ENCODE measurements at regions not wholly inside any gene's neighbourhood (a gene's known extent, or its start where the extent isn't known, plus 50 kb on each side); places are given as distances from the start of the nearest gene placed in this dataset.

- intact Hi-C loops (cut with micrococcal nuclease) = loop anchor here (2.0 kb wide), 1 partner anchor 287 kb away; no protein-coding TSS in a partner anchor
- Mint-ChIP-seq H3K9me3 (ENCODE audit: insufficient read depth) (no peaks in the 10 kb centered on the region), H3K27me3 (peaks cover 26% of the 10 kb centered on the region), H3K4me1 (no peaks in the 10 kb centered on the region), H3K4me3 (no peak overlapping the region), H3K27ac (no peak overlapping the region)
- TF ChIP-seq EZH2 (IDR thresholded peaks at IDR 0.05; ENCODE audit: borderline replicate concordance, insufficient read depth, low read depth, low read length, poor library complexity, severe bottlenecking) (no peak), CTCF (IDR thresholded peaks at IDR 0.05) (peak; percentile 55)
- Histone ChIP-seq H3K4me2 (replicated peaks; ENCODE audit: low read depth, low read length, poor library complexity, severe bottlenecking) (no peak overlapping the region), H3K27ac (ENCODE audit: low read length in 2 of 2) (no peak overlapping the region), H3K36me3 (replicated peaks in 1 of 2; ENCODE audit: control extremely low read depth in 1 of 2, control insufficient read depth in 1 of 2, extremely low read depth in 1 of 2, insufficient read depth in 2 of 2, low read length in 1 of 2) (no peaks in the 10 kb centered on the region), H3K79me2 (ENCODE audit: control insufficient read depth, insufficient read depth, low read length) (no peaks in the 10 kb centered on the region), H3K27me3 (replicated peaks in 1 of 4; ENCODE audit: control extremely low read depth in 1 of 4, control insufficient read depth in 3 of 4, insufficient read depth in 4 of 4, low read length in 3 of 4) (peaks cover 0 to 19% (median 0%) of the 10 kb centered on the region in 4 experiments), H3K4me1 (ENCODE audit: control insufficient read depth in 2 of 2, insufficient read depth in 2 of 2, low read length in 2 of 2) (no peaks in the 10 kb centered on the region), H2AFZ (ENCODE audit: insufficient read depth, low read depth, low read length, poor library complexity, severe bottlenecking) (no peak overlapping the region), H3K9me3 (ENCODE audit: control extremely low read depth in 1 of 3, control insufficient read depth in 2 of 3, insufficient read depth in 1 of 3, low read length in 2 of 3) (peaks cover 0 to 7% (median 0%) of the 10 kb centered on the region in 3 donors), H4K20me1 (ENCODE audit: control insufficient read depth, insufficient read depth, low read length, poor library complexity, severe bottlenecking) (no peaks in the 10 kb centered on the region), H3K9ac (ENCODE audit: low read length) (no peak overlapping the region), H3K4me3 (ENCODE audit: control extremely low read depth in 1 of 5, extremely low read depth in 1 of 5, insufficient read depth in 1 of 5, low read depth in 2 of 5, low read length in 4 of 5) (no peak overlapping the region)
- WGBS (ENCODE audit: insufficient coverage) = 46% methylated on average over 24 of the region's 28 CpGs
- ChIA-PET CTCF (interaction anchor here (0.6 to 1.7 kb wide), 7 partner anchors 9 to 561 kb away, joined by 3 to 9 read pairs (median 3); no protein-coding TSS in a partner anchor), POLR2A (no interaction called here)
- DNase-seq (peak; percentile 30), ATAC-seq (ENCODE audit: low read depth) (no peak)
These were observed 90.6 kb upstream of the FGF3 start for GRCh38 chr11:69909561-69910518.
